ENCODE measurements at regions not wholly inside any gene's neighbourhood (a gene's known extent, or its start where the extent isn't known, plus 50 kb on each side); places are given as distances from the start of the nearest gene placed in this dataset.

GRCh38 chr2:150320608-150321007 is 166.9 kb downstream of the RND3 start:
- TF ChIP-seq POLR2AphosphoS5 (IDR thresholded peaks at IDR 0.05) = no peak
- no peak for TF ChIP-seq CTCF (IDR thresholded peaks at IDR 0.05)
- TF ChIP-seq POLR2A (IDR thresholded peaks at IDR 0.05) = no peak
- no peak for TF ChIP-seq EP300 (IDR thresholded peaks at IDR 0.05)

All from stomach (tissue), 4 donors.